HG03378 (cell line): ENCODE measurements at regions not wholly inside any gene's neighbourhood (a gene's known extent, or its start where the extent isn't known, plus 50 kb on each side); places are given as distances from the start of the nearest gene placed in this dataset.

Experiments
- ATAC-seq: cut with Tn5 transposase; IDR thresholded peaks from one replicate; pipeline ENCODE4 v1.9.1; 2021; ENCODE audit warnings: mild to moderate bottlenecking, moderate library complexity; ENCODE audit not compliant: unreplicated experiment

DNA sequence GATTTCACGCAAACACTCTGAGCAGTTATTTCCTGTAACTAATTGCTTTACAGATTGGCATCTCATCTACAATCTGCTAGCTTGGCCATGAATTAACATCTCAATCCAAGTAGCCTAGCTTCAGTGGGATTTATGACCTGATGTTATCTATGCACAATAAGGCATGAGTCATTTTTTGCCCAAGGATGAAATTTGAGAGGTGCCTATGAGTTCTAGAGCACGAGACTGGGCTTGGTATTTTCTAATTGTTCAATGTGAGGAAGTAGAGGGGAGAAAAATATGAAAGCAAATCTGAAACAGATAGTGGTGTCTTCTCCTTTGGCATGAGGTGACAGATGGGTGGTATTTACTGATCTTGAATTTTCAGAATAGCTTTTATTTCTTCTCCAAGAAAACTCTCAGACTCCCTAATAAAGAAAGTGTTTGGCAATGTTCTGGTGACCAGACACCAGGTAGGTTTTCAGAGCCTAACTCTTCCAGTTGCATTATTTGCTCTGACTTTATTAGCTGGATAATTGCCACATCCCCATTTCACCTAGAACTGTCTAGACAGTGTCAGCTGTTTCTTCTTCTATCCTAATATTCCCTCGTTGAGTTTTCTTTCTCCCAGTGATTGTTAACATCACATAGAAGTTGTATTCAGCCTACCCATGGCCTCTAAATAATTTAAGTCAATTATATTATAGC is 301.0 kb upstream of the UMPS start:
- no peak for ATAC-seq

- ATAC-seq = no peak
Measured at GRCh38 chr3:124431331-124431994, 298.8 kb upstream of the UMPS start.

DNA sequence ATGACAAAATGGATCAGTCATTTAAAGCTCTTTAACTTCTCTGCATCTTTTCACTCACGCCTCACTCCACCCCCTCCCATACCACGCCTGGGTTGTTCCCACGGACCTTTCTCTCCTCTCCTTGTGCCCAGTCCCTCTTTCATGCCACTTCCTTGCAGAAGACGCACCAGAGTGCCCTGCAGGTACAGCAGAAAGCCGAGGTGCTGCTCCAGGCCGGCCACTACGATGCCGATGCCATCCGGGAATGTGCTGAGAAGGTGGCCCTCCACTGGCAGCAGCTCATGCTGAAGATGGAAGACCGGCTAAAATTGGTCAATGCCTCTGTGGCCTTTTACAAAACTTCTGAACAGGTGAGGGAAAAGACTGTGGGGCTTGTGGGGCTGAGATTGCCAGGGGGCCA is 296.1 kb upstream of the UMPS start:
- no peak for ATAC-seq

GRCh38 chr3:124435467-124435866 is 294.8 kb upstream of the UMPS start:
- ATAC-seq = no peak

DNA sequence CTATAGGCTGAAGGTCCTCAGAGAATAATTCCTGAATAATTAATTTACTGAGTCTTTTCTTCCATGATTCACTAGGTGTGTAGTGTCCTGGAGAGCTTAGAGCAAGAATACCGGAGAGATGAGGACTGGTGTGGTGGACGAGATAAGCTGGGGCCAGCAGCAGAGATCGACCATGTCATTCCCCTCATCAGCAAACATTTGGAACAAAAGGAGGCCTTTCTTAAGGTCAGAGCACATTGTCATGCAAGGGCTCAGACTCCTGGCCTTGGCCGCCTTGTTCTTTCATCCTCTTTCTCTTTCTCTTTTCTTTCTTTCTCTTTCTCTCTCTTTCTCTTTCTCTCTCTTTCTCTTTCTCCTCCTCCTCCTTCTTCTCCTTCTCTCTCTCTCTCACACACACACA is 291.4 kb upstream of the UMPS start:
- no peak for ATAC-seq

DNA sequence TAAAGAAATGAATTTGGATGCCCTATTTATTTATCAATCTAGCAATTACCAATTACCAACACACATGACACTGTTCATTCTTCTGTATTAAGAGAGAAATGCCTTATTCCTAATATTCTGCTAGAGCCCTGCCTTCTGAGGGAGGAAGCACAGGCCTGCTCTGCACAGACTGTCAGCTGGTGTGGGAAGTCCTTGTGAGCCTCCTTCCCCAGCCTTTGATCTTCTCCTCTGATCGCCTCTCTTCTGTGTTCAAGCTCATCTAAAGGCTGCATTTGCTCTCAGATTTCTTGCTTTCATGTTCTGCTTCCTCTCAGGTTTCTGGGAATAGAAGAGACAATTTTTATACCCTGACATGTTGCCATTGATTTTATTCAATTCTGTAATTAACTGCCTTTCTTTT is 290.6 kb upstream of the UMPS start:
- ATAC-seq = no peak

- ATAC-seq = no peak
Measured at GRCh38 chr3:124441766-124442165, 288.5 kb upstream of the UMPS start.

- no peak for ATAC-seq
Measured at GRCh38 chr3:124442463-124442862, 287.8 kb upstream of the UMPS start.

GRCh38 chr3:124443446-124443845 is 286.8 kb upstream of the UMPS start:
- ATAC-seq = no peak

- ATAC-seq = no peak
Measured at GRCh38 chr3:124444075-124444474, 286.2 kb upstream of the UMPS start.

- ATAC-seq = no peak
Measured at GRCh38 chr3:124444896-124445295, 285.4 kb upstream of the UMPS start.

DNA sequence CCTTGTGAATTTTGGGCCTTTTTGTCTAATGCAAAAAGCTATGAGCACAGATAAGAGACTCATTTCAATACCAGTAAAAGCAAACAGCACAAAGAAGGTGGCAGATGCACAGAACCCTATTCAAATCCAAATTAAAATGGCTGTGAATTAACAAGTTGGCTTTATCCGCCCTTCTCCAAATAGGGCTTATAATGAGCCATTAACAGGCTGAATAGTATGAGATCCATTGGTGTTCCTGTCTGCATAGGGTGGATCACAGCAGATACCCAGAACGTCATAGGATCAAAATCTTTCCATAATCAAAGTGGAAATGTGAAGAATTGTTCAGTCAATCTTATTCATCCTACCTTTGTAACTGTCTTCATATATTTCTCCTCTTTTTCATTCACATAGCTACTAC is 282.4 kb upstream of the UMPS start:
- ATAC-seq = no peak

- ATAC-seq = no peak
Measured at GRCh38 chr3:124448954-124449353, 281.3 kb upstream of the UMPS start.

DNA sequence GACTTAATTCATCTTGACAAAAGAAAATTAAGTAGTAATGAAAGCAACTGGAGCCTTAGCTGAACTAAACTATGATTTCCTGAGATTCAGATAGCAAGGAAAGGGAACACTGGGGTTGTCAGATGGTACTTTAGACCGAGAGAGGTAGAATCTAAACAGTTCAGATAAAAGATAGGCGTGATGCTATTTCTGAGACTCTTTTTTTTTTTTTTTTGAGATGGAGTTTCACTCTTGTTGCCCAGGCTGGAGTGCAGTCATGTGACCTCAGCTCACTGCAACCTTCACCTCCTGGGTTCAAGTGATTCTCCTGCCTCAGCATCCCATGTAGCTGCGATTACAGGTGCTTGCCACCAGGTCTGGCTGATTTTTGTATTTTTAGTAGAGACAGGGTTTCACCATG is 279.9 kb upstream of the UMPS start:
- ATAC-seq = no peak

DNA sequence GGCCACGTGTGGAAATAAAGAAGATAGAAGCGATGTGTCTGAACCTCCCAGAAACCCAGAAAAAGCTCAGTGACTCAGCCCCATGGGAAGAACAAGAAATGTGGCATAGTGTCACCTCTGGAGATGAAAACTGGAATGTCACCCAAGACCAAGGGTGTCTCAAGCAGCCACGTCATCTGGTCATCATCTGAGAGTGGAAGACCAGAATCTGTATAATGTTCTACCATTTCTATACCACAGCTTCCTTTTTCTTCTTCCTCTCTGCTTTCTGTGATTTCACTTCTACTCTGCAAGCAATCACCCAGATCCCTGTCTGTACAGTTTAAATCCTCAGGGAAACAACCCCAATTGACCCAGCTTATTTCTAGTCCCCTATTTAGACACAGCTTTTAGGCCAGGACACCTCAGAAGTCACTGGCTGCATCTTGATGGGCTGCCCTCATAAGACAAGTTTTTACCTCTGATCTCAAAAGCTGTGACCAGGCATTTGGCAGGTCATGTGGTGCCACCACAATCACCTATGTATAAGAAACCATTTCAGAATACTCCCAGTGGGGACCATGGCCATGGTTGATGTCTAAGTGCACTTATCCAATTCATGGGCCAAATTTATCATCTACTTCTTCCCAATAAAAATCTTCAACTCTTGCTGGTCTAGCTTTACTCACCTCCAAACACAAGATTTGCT is 278.5 kb upstream of the UMPS start:
- ATAC-seq = no peak

GRCh38 chr3:124453189-124453588 is 277.1 kb upstream of the UMPS start:
- ATAC-seq = no peak

DNA sequence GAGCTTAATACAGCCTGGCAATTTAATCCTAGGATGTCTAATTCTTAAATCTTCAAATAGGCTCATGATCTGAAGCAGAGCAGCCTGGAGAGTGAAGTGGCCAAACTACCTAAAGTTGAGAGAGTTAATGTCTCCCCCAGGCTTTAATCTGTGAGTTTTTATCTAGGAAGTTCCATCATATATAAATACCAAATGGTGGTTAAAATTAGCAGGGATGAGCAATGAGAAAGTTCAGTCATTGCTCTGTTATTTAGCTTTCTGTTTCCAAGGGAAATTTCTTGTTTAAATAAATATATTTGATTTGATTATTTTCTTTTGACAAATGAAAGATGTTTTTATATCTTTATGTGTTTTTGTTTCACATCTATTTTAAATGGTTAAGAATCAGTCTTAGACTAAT is 274.4 kb upstream of the UMPS start:
- ATAC-seq = no peak

GRCh38 chr3:124456506-124456905 is 273.7 kb upstream of the UMPS start:
- no peak for ATAC-seq

DNA sequence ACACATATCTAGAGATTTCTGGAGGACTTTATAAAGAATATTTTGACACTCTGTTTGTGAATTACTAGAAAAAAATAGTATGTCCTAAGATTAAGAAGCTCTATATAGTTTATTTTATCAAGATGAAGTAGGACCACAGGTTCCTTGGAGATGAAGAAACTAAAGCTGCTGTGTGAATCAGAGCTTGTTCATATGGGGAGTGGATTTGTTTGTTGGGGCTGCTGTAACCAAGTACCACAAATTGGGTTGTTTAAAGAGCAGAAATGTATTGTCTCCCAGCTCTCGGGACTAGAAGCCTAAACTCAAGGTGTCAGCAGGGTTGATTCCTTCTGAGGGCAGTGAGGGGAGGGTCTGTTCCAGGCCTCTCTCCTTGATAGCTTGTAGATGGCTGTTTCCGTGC is 270.6 kb upstream of the UMPS start:
- ATAC-seq = no peak

DNA sequence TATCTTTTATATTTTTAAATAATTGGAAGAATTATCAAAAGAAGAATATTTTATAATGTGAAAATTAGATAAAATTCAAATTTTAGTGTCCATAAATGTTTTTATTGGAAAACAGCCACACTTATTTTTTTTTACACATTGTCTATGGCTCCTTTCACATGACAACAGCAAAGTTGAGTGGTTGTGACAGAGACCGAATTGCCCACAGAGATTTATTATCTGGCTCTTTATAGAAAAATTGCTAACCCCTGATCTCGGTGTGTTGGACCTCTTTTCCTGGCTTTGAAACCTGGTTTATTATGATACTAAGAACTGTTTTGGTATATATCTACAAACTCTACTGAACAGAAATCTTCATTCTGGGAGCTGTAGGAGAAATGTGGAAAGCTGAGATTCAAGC is 269.1 kb upstream of the UMPS start:
- no peak for ATAC-seq

- no peak for ATAC-seq
Measured at GRCh38 chr3:124461838-124462632, 268.2 kb upstream of the UMPS start.

DNA sequence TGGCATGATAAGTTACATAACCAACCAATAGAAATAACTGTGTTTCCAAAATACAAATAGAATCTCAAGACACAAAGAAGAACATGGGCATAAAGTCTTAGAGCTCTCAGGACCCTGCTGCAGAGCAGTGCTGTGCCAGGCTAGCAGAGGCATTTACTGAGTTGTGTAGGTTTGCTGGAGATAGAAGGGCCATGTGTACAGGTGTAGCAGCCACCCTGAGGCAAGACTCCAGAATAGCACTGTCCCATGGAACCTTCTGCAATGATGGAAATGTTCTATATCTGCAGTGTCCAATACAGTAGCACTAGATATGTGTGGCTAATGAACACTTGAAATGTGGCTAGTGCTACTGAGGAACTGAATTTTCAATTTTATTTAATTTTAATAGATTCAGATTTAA is 267.0 kb upstream of the UMPS start:
- no peak for ATAC-seq
